Fibroblast of lung (primary cell): ENCODE measurements at regions not wholly inside any gene's neighbourhood (a gene's known extent, or its start where the extent isn't known, plus 50 kb on each side); places are given as distances from the start of the nearest gene placed in this dataset.
"Not testable (repeated sequence)": the region's sequence is repeated elsewhere in the genome, so short reads cannot be mapped to it uniquely, and the experiment has no call there.

ENCODE experiments used
- DNase-seq, 2 donors: peaks; one replicate each; pipeline versions ENCODE4 v3.0.0 to v3.0.0-alpha.2; 2010; ENCODE audit warnings: low read depth in 2 of 2
- H2AFZ ChIP-seq: 2 replicates; pipeline ENCODE4 v1.5.1; 2012; ENCODE audit warnings: low read length, control low read depth, inconsistent platforms
- H3K27ac ChIP-seq: 2 replicates; pipeline ENCODE4 v1.5.1; 2011; ENCODE audit warnings: low read length, control low read depth; ENCODE audit not compliant: insufficient read depth
- H3K27me3 ChIP-seq: 2 replicates; pipeline ENCODE4 v1.5.1; 2011; ENCODE audit warnings: mild to moderate bottlenecking, low read length; ENCODE audit not compliant: control insufficient read depth, insufficient read depth
- H3K36me3 ChIP-seq: 2 replicates; pipeline ENCODE4 v1.5.1; 2011; ENCODE audit warnings: low read length; ENCODE audit not compliant: control insufficient read depth, insufficient read depth
- H3K4me1 ChIP-seq: 2 replicates; pipeline ENCODE4 v1.5.1; 2011; ENCODE audit warnings: low read length; ENCODE audit not compliant: control insufficient read depth, insufficient read depth; ENCODE audit errors: extremely low read depth
- H3K4me2 ChIP-seq: 2 replicates; pipeline ENCODE4 v1.5.1; 2011; ENCODE audit warnings: low read length, control low read depth; ENCODE audit not compliant: insufficient read depth; ENCODE audit errors: extremely low read depth
- H3K4me3 ChIP-seq, 4 experiments: fragments of 200-600 bp in 1 of 4; sonication (generic) in 1 of 4; replicated peaks in 1 of 4; 2 replicates each; pipeline ENCODE4 v1.5.1; 2011 to 2016; ENCODE audit warnings: low read length in 4 of 4, low read depth in 3 of 4, mild to moderate bottlenecking in 3 of 4, control low read depth in 2 of 4, inconsistent platforms in 1 of 4, mixed read lengths in 1 of 4; ENCODE audit not compliant: insufficient read depth in 1 of 4; ENCODE audit errors: control extremely low read depth in 1 of 4
- H3K79me2 ChIP-seq: 2 replicates; pipeline ENCODE4 v1.5.1; 2012; ENCODE audit warnings: mild to moderate bottlenecking, low read length, inconsistent platforms; ENCODE audit not compliant: control insufficient read depth, insufficient read depth
- H3K9ac ChIP-seq: 2 replicates; pipeline ENCODE4 v1.5.1; 2011; ENCODE audit warnings: mild to moderate bottlenecking, low read length, control low read depth; ENCODE audit not compliant: insufficient read depth
- H3K9me3 ChIP-seq: 2 replicates; pipeline ENCODE4 v1.5.1; 2012; ENCODE audit warnings: low read depth, low read length; ENCODE audit not compliant: control insufficient read depth, insufficient read depth
- H4K20me1 ChIP-seq: 2 replicates; pipeline ENCODE4 v1.5.1; 2011; ENCODE audit warnings: low read length; ENCODE audit not compliant: control insufficient read depth, insufficient read depth; ENCODE audit errors: extremely low read depth
- CTCF ChIP-seq, 2 donors: IDR thresholded peaks in 1 of 2; conservative IDR thresholded peaks in 1 of 2; 1 replicate in 1 of 2; 2 replicates in 1 of 2; pipeline ENCODE4 v1.5.1; 2011 to 2012; ENCODE audit warnings: low read length in 2 of 2, control low read depth in 1 of 2, inconsistent platforms in 1 of 2, low read depth in 1 of 2, mild to moderate bottlenecking in 1 of 2
- EZH2 ChIP-seq: IDR thresholded peaks from 2 replicates; pipeline ENCODE4 v1.5.1; 2012; ENCODE audit warnings: low read length, control low read depth, mild to moderate bottlenecking; ENCODE audit errors: missing control alignments

GRCh38 chr7:159207393-159207792 is 62.7 kb upstream of the VIPR2 start:
- no peak overlapping the region for H3K27ac ChIP-seq
- no peak for DNase-seq

GRCh38 chr7:159205833-159206232 is 61.2 kb upstream of the VIPR2 start:
- no peaks in the 10 kb centered on the region for H3K4me1 ChIP-seq
- no peak for TF ChIP-seq EZH2
- no peak for TF ChIP-seq CTCF (conservative IDR thresholded peaks at IDR 0.05 in 1 of 2, IDR thresholded peaks at IDR 0.05 in 1 of 2; ENCODE audit: low read depth in 1 of 2, low read length in 2 of 2)
- H3K36me3 ChIP-seq = no peaks in the 10 kb centered on the region
- H3K27me3 ChIP-seq = no peaks in the 10 kb centered on the region
- no peak overlapping the region for H3K27ac ChIP-seq
- H3K9me3 ChIP-seq = no peaks in the 10 kb centered on the region
- H3K9ac ChIP-seq = no peak overlapping the region
- no peak overlapping the region for H2AFZ ChIP-seq
- no peak overlapping the region for H3K4me3 ChIP-seq
- H3K4me2 ChIP-seq = no peak overlapping the region
- no peak for DNase-seq
- no peaks in the 10 kb centered on the region for H3K79me2 ChIP-seq
- no peaks in the 10 kb centered on the region for H4K20me1 ChIP-seq

More at GRCh38 chr7:159207393-159207792, 62.7 kb upstream of the VIPR2 start:
- Histone ChIP-seq H2AFZ (no peak overlapping the region), H3K27me3 (no peaks in the 10 kb centered on the region), H3K36me3 (no peaks in the 10 kb centered on the region), H3K9ac (no peak overlapping the region), H4K20me1 (no peaks in the 10 kb centered on the region), H3K4me3 (no peak overlapping the region), H3K4me1 (no peaks in the 10 kb centered on the region), H3K79me2 (no peaks in the 10 kb centered on the region), H3K9me3 (no peaks in the 10 kb centered on the region), H3K4me2 (no peak overlapping the region)
- TF ChIP-seq EZH2 = no peak
- TF ChIP-seq CTCF (conservative IDR thresholded peaks at IDR 0.05 in 1 of 2, IDR thresholded peaks at IDR 0.05 in 1 of 2; ENCODE audit: low read depth in 1 of 2, low read length in 2 of 2) = no peak

GRCh38 chr7:159204664-159205063 is 60.0 kb upstream of the VIPR2 start:
- no peaks in the 10 kb centered on the region for H3K4me1 ChIP-seq
- H3K27me3 ChIP-seq = no peaks in the 10 kb centered on the region
- H2AFZ ChIP-seq = no peak overlapping the region
- no peak for DNase-seq
- no peaks in the 10 kb centered on the region for H4K20me1 ChIP-seq
- no peaks in the 10 kb centered on the region for H3K9me3 ChIP-seq
- no peak overlapping the region for H3K4me2 ChIP-seq
- no peaks in the 10 kb centered on the region for H3K79me2 ChIP-seq
- TF ChIP-seq CTCF (conservative IDR thresholded peaks at IDR 0.05 in 1 of 2, IDR thresholded peaks at IDR 0.05 in 1 of 2; ENCODE audit: low read depth in 1 of 2, low read length in 2 of 2) (no peak), EZH2 (no peak)
- H3K36me3 ChIP-seq = no peaks in the 10 kb centered on the region
- no peak overlapping the region for H3K27ac ChIP-seq
- no peak overlapping the region for H3K9ac ChIP-seq
- no peak overlapping the region for H3K4me3 ChIP-seq

GRCh38 chr7:159203253-159203652 is 58.6 kb upstream of the VIPR2 start:
- DNase-seq, H3K9me3 ChIP-seq, H3K4me3 ChIP-seq, H2AFZ ChIP-seq, H3K9ac ChIP-seq, H3K4me1 ChIP-seq, H3K27me3 ChIP-seq, H3K27ac ChIP-seq, H3K36me3 ChIP-seq, H3K4me2 ChIP-seq, H4K20me1 ChIP-seq, H3K79me2 ChIP-seq: not testable (repeated sequence)
